ENCODE measurements at regions not wholly inside any gene's neighbourhood (a gene's known extent, or its start where the extent isn't known, plus 50 kb on each side); places are given as distances from the start of the nearest gene placed in this dataset.

GRCh38 chr21:38112219-38112789 lies 144.5 kb upstream of the KCNJ15 start:
- TF ChIP-seq CTCF (IDR thresholded peaks at IDR 0.05): no peak
- no peak for TF ChIP-seq ZFX (IDR thresholded peaks at IDR 0.05; ENCODE audit: borderline replicate concordance)

Measured in 22Rv1 (cell line).